ENCODE measurements at regions not wholly inside any gene's neighbourhood (a gene's known extent, or its start where the extent isn't known, plus 50 kb on each side); places are given as distances from the start of the nearest gene placed in this dataset.

DNA sequence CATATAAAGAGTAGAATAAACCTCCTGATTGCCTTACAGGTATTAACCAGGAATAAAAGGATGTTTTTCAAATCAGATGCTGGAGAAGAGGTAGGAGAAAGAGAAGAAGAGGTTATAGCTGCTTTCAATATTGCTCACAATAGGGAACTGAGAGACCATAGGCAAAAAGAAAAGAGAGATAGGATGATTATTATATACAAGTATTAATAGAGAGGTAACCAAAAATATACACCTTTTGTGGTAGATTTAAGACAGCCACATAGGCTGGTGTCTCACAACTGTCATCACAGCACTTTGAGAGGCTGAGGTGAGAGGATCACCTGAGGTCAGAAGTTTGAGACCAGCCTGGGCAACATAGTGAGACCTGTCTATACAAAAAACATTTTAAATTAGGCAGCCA is 119.7 kb downstream of the PSMG1 start:
- no peak for TF ChIP-seq EZH2 (IDR thresholded peaks at IDR 0.05; ENCODE audit: borderline replicate concordance, low read depth, low read length, severe bottlenecking)
- TF ChIP-seq CTCF (IDR thresholded peaks at IDR 0.05; ENCODE audit: borderline replicate concordance, extremely low read depth, low read length, poor library complexity, severe bottlenecking): no peak
